ENCODE measurements at regions not wholly inside any gene's neighbourhood (a gene's known extent, or its start where the extent isn't known, plus 50 kb on each side); places are given as distances from the start of the nearest gene placed in this dataset.

- DNase-seq (peak; percentile 98), ATAC-seq (peak; percentile 79)
- TF ChIP-seq CTCF (IDR thresholded peaks at IDR 0.05) = no peak
- Mint-ChIP-seq H3K4me3 (peak overlapping the region; percentile 56), H3K27ac (peak overlapping the region; percentile 93), H3K4me1 (ENCODE audit: low read depth) (peaks cover 70% of the 10 kb centered on the region), H3K27me3 (no peaks in the 10 kb centered on the region), H3K36me3 (ENCODE audit: low read depth) (peaks cover 5% of the 10 kb centered on the region), H3K9me3 (no peaks in the 10 kb centered on the region)
- intact Hi-C loops (cut with micrococcal nuclease) = loop anchor here (1.0 to 5.0 kb wide), 6 partner anchors 8 to 351 kb away; partner anchors contain the start of gene IRF2BP2
- ChIA-PET POLR2A (interaction anchor here (0.6 to 4.4 kb wide), 21 partner anchors 8 to 462 kb away, joined by 3 to 26 read pairs (median 5); partner anchors contain the start of gene IRF2BP2), CTCF (interaction anchor here (0.8 to 2.3 kb wide), 6 partner anchors 11 to 120 kb away, joined by 3 to 12 read pairs (median 4); no protein-coding TSS in a partner anchor)
Measured at GRCh38 chr1:234963180-234963903, 165.3 kb downstream of the TOMM20 start.

GRCh38 chr1:234962340-234962989, 166.2 kb downstream of the TOMM20 start:
- Mint-ChIP-seq H3K4me1 (ENCODE audit: low read depth) (peaks cover 77% of the 10 kb centered on the region), H3K36me3 (ENCODE audit: low read depth) (peaks cover 5% of the 10 kb centered on the region), H3K27me3 (no peaks in the 10 kb centered on the region), H3K9me3 (no peaks in the 10 kb centered on the region), H3K4me3 (peak overlapping the region; percentile 56), H3K27ac (peak overlapping the region; percentile 93)
- ATAC-seq (peak; percentile 50), DNase-seq (peak; percentile 73)
- CTCF ChIA-PET = interaction anchor here (0.8 to 2.3 kb wide), 7 partner anchors 12 to 121 kb away, joined by 3 to 12 read pairs (median 4); no protein-coding TSS in a partner anchor
- POLR2A ChIA-PET = interaction anchor here (0.6 to 4.4 kb wide), 15 partner anchors 12 to 461 kb away, joined by 3 to 26 read pairs (median 6); partner anchors contain the start of gene IRF2BP2
- TF ChIP-seq CTCF (IDR thresholded peaks at IDR 0.05) = no peak
- intact Hi-C loops (cut with micrococcal nuclease) = loop anchor here (2.0 to 5.0 kb wide), 5 partner anchors 18 to 350 kb away; partner anchors contain the start of gene IRF2BP2

- Mint-ChIP-seq H3K27ac (peak overlapping the region; percentile 93), H3K4me3 (peak overlapping the region; percentile 56), H3K36me3 (ENCODE audit: low read depth) (peaks cover 5% of the 10 kb centered on the region), H3K27me3 (no peaks in the 10 kb centered on the region), H3K4me1 (ENCODE audit: low read depth) (peaks cover 85% of the 10 kb centered on the region), H3K9me3 (no peaks in the 10 kb centered on the region)
- DNase-seq (peak; percentile 55), ATAC-seq (peak; percentile 43)
- no peak for TF ChIP-seq CTCF (IDR thresholded peaks at IDR 0.05)
- CTCF ChIA-PET = interaction anchor here (0.9 to 2.3 kb wide), 4 partner anchors 13 to 117 kb away, joined by 3 to 12 read pairs (median 4); no protein-coding TSS in a partner anchor
- intact Hi-C loops (cut with micrococcal nuclease) = loop anchor here (2.0 to 5.0 kb wide), 5 partner anchors 19 to 349 kb away; partner anchors contain the start of gene IRF2BP2
- POLR2A ChIA-PET = interaction anchor here (0.7 to 4.4 kb wide), 10 partner anchors 18 to 461 kb away, joined by 3 to 26 read pairs (median 5); partner anchors contain the start of gene IRF2BP2
Measured at GRCh38 chr1:234961456-234962339, 166.9 kb downstream of the TOMM20 start.

- intact Hi-C loops (cut with micrococcal nuclease) = loop anchor here (5.0 kb wide), 4 partner anchors 51 to 349 kb away; partner anchors contain the start of gene IRF2BP2
- H3K4me1 Mint-ChIP-seq (ENCODE audit: low read depth) = peaks cover 83% of the 10 kb centered on the region
- H3K4me3 Mint-ChIP-seq = no peak overlapping the region
- no peak for DNase-seq
- no peaks in the 10 kb centered on the region for H3K9me3 Mint-ChIP-seq
- H3K27ac Mint-ChIP-seq = peak overlapping the region; percentile 60
- H3K36me3 Mint-ChIP-seq (ENCODE audit: low read depth) = peaks cover 5% of the 10 kb centered on the region
- CTCF ChIA-PET = interaction anchor here (2.3 kb wide), 1 partner anchor 18 kb away, joined by 12 read pairs; no protein-coding TSS in a partner anchor
- POLR2A ChIA-PET = interaction anchor here (0.7 to 0.8 kb wide), 2 partner anchors 35 to 237 kb away, joined by 3 read pairs; no protein-coding TSS in a partner anchor
- no peaks in the 10 kb centered on the region for H3K27me3 Mint-ChIP-seq
- no peak for ATAC-seq
- TF ChIP-seq CTCF (IDR thresholded peaks at IDR 0.05) = no peak
Measured at GRCh38 chr1:234960722-234961455, 167.7 kb downstream of the TOMM20 start.

Data from activated CD8-positive, alpha-beta T cell treated with anti-CD3 and anti-CD28 coated beads for 36 hours (primary cell).